Breast epithelium (tissue), 3 donors: ENCODE measurements at regions not wholly inside any gene's neighbourhood (a gene's known extent, or its start where the extent isn't known, plus 50 kb on each side); places are given as distances from the start of the nearest gene placed in this dataset.
"Not testable (repeated sequence)": the region's sequence is repeated elsewhere in the genome, so short reads cannot be mapped to it uniquely, and the experiment has no call there.

Source experiments
- CTCF ChIP-seq, 3 donors: fragments of 450-650 bp; IDR thresholded peaks; one replicate each; pipeline ENCODE4 v1.5.1; 2016 to 2017; ENCODE audit warnings: antibody characterized with exemption in 3 of 3, mild to moderate bottlenecking in 3 of 3, moderate library complexity in 3 of 3
- POLR2AphosphoS5 ChIP-seq, 3 donors: sonication (generic); formaldehyde crosslinking; IDR thresholded peaks; one replicate each; pipeline ENCODE4 v1.6.1; 2017; ENCODE audit warnings: antibody characterized with exemption in 3 of 3

GRCh38 chr15:77872521-77873425 is 204.7 kb downstream of the TBC1D2B start:
- not testable (repeated sequence) for TF ChIP-seq CTCF, POLR2AphosphoS5 (IDR thresholded peaks at IDR 0.05)
